Chondrocyte (in vitro differentiated cells): ENCODE measurements at regions not wholly inside any gene's neighbourhood (a gene's known extent, or its start where the extent isn't known, plus 50 kb on each side); places are given as distances from the start of the nearest gene placed in this dataset.

ENCODE experiments used
- DNase-seq: peaks from one replicate; pipeline ENCODE4 v3.0.0; 2021; ENCODE audit warnings: mixed read lengths, low spot score
- H3K27ac Mint-ChIP-seq: one replicate; pipeline ENCODE4 v1.8.0; 2021; ENCODE audit warnings: mild to moderate bottlenecking, moderate library complexity, mixed read lengths; ENCODE audit not compliant: unreplicated experiment
- H3K27me3 Mint-ChIP-seq: 2 replicates; pipeline ENCODE4 v1.8.0; 2021; ENCODE audit warnings: low read depth, mixed read lengths
- H3K36me3 Mint-ChIP-seq: 2 replicates; pipeline ENCODE4 v1.8.0; 2021; ENCODE audit warnings: low read depth, mixed read lengths
- H3K4me1 Mint-ChIP-seq: 2 replicates; pipeline ENCODE4 v1.8.0; 2021; ENCODE audit warnings: low read depth, mild to moderate bottlenecking, mixed read lengths
- H3K4me3 Mint-ChIP-seq: one replicate; pipeline ENCODE4 v1.8.0; 2021; ENCODE audit warnings: mild to moderate bottlenecking, moderate library complexity, mixed read lengths; ENCODE audit not compliant: unreplicated experiment
- H3K9me3 Mint-ChIP-seq: 2 replicates; pipeline ENCODE4 v1.8.0; 2021; ENCODE audit warnings: low read depth, mixed read lengths
- CTCF ChIP-seq: fragments of 200-600 bp; sonication (generic); IDR thresholded peaks from 2 replicates; pipeline ENCODE4 v1.5.0; 2021; ENCODE audit warnings: antibody characterized with exemption, mild to moderate bottlenecking, moderate library complexity

GRCh38 chr11:8329336-8329735 is 65.7 kb upstream of the LMO1 start:
- peaks cover 2% of the 10 kb centered on the region for H3K27me3 Mint-ChIP-seq
- no peaks in the 10 kb centered on the region for H3K9me3 Mint-ChIP-seq
- no peak overlapping the region for H3K4me3 Mint-ChIP-seq
- no peak for TF ChIP-seq CTCF
- peaks cover 21% of the 10 kb centered on the region for H3K4me1 Mint-ChIP-seq
- H3K36me3 Mint-ChIP-seq: no peaks in the 10 kb centered on the region
- no peak for DNase-seq
- no peak overlapping the region for H3K27ac Mint-ChIP-seq

GRCh38 chr11:8328848-8329330 is 65.2 kb upstream of the LMO1 start:
- Mint-ChIP-seq H3K4me3 (peak overlapping the region; percentile 49), H3K27ac (no peak overlapping the region), H3K27me3 (peaks cover 2% of the 10 kb centered on the region), H3K36me3 (no peaks in the 10 kb centered on the region), H3K4me1 (peaks cover 21% of the 10 kb centered on the region), H3K9me3 (no peaks in the 10 kb centered on the region)
- TF ChIP-seq CTCF: peak; percentile 87
- DNase-seq: peak; percentile 75

- Mint-ChIP-seq H3K4me1 (peaks cover 21% of the 10 kb centered on the region), H3K27me3 (peaks cover 2% of the 10 kb centered on the region), H3K4me3 (no peak overlapping the region), H3K9me3 (no peaks in the 10 kb centered on the region), H3K27ac (no peak overlapping the region), H3K36me3 (no peaks in the 10 kb centered on the region)
- TF ChIP-seq CTCF: no peak
- DNase-seq: no peak
Observed at GRCh38 chr11:8328231-8328794, 64.6 kb upstream of the LMO1 start.

GRCh38 chr11:8327761-8328192 is 64.1 kb upstream of the LMO1 start:
- no peaks in the 10 kb centered on the region for H3K9me3 Mint-ChIP-seq
- H3K27ac Mint-ChIP-seq: no peak overlapping the region
- peaks cover 2% of the 10 kb centered on the region for H3K27me3 Mint-ChIP-seq
- no peak for DNase-seq
- H3K4me1 Mint-ChIP-seq: peaks cover 21% of the 10 kb centered on the region
- H3K36me3 Mint-ChIP-seq: no peaks in the 10 kb centered on the region
- H3K4me3 Mint-ChIP-seq: no peak overlapping the region
- no peak for TF ChIP-seq CTCF

- H3K9me3 Mint-ChIP-seq: no peaks in the 10 kb centered on the region
- DNase-seq: no peak
Observed at GRCh38 chr11:8326337-8326736, 62.7 kb upstream of the LMO1 start.

More at GRCh38 chr11:8326337-8326736, 62.7 kb upstream of the LMO1 start:
- Mint-ChIP-seq H3K27me3 (peaks cover 2% of the 10 kb centered on the region), H3K27ac (no peak overlapping the region), H3K4me3 (no peak overlapping the region), H3K36me3 (no peaks in the 10 kb centered on the region), H3K4me1 (peaks cover 21% of the 10 kb centered on the region)
- TF ChIP-seq CTCF: no peak
